PFSK-1 (cell line): ENCODE measurements at regions not wholly inside any gene's neighbourhood (a gene's known extent, or its start where the extent isn't known, plus 50 kb on each side); places are given as distances from the start of the nearest gene placed in this dataset.

ENCODE experiments used
- POLR2AphosphoS5 ChIP-seq: IDR thresholded peaks from 2 replicates; pipeline ENCODE4 v1.6.1; 2012; ENCODE audit warnings: low read depth, mild to moderate bottlenecking, control low read depth, low read length, moderate library complexity
- SIN3A ChIP-seq: IDR thresholded peaks from 2 replicates; pipeline ENCODE4 v1.6.1; 2012; ENCODE audit warnings: mild to moderate bottlenecking, low read length, moderate library complexity, borderline replicate concordance; ENCODE audit not compliant: insufficient read depth
- TAF1 ChIP-seq: IDR thresholded peaks from 2 replicates; pipeline ENCODE4 v1.6.1; 2012; ENCODE audit warnings: low read length, control low read depth, borderline replicate concordance; ENCODE audit not compliant: insufficient read depth
- TF ChIP-seq, protein P1 (sequence below), 2 experiments: IDR thresholded peaks; 2 replicates each; pipeline versions ENCODE4 v1.6.1 to v1.8.0; 2011 to 2012; ENCODE audit warnings: low read depth in 2 of 2, low read length in 2 of 2, control low read depth in 1 of 2, inconsistent platforms in 1 of 2, mild to moderate bottlenecking in 1 of 2, moderate library complexity in 1 of 2; ENCODE audit not compliant: insufficient read depth in 1 of 2

DNA sequence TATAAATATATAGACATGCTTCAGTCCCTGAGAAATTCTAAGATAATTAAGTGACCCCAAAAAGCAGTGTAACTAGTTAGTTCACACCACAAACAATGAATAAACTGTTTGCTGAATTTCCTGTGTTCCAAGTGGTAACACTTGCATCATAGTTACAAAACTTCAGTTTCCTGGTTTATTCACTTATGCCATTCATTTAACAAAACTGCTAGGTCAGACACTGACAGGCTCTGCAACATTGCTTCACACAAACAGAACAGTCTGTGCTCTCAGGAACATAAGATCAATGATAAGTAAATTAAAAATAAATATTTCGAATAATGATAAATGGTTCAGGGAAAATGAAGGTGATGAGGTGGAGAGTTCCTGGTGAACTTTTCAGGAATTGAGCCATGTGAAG lies 133.3 kb upstream of the NAMPT start:
- no peak for TF ChIP-seq SIN3A
- no peak for TF ChIP-seq POLR2AphosphoS5
- TF ChIP-seq, protein P1, sequence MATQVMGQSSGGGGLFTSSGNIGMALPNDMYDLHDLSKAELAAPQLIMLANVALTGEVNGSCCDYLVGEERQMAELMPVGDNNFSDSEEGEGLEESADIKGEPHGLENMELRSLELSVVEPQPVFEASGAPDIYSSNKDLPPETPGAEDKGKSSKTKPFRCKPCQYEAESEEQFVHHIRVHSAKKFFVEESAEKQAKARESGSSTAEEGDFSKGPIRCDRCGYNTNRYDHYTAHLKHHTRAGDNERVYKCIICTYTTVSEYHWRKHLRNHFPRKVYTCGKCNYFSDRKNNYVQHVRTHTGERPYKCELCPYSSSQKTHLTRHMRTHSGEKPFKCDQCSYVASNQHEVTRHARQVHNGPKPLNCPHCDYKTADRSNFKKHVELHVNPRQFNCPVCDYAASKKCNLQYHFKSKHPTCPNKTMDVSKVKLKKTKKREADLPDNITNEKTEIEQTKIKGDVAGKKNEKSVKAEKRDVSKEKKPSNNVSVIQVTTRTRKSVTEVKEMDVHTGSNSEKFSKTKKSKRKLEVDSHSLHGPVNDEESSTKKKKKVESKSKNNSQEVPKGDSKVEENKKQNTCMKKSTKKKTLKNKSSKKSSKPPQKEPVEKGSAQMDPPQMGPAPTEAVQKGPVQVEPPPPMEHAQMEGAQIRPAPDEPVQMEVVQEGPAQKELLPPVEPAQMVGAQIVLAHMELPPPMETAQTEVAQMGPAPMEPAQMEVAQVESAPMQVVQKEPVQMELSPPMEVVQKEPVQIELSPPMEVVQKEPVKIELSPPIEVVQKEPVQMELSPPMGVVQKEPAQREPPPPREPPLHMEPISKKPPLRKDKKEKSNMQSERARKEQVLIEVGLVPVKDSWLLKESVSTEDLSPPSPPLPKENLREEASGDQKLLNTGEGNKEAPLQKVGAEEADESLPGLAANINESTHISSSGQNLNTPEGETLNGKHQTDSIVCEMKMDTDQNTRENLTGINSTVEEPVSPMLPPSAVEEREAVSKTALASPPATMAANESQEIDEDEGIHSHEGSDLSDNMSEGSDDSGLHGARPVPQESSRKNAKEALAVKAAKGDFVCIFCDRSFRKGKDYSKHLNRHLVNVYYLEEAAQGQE (IDR thresholded peaks at IDR 0.05; ENCODE audit: insufficient read depth in 1 of 2, low read depth in 2 of 2, low read length in 2 of 2) = no peak
- no peak for TF ChIP-seq TAF1
